CD14-positive monocyte (primary cell): ENCODE measurements at regions not wholly inside any gene's neighbourhood (a gene's known extent, or its start where the extent isn't known, plus 50 kb on each side); places are given as distances from the start of the nearest gene placed in this dataset.

ENCODE experiments used
- DNase-seq, 3 donors: peaks; one replicate each; pipeline ENCODE4 v3.0.0-alpha.2; 2011 to 2022
- H2AFZ ChIP-seq: 2 replicates; pipeline ENCODE4 v1.6.0; 2012; ENCODE audit warnings: mild to moderate bottlenecking, low read depth, low read length, inconsistent platforms; ENCODE audit not compliant: insufficient read depth, poor library complexity, severe bottlenecking
- H3K27ac ChIP-seq, 2 donors: 1 replicate in 1 of 2; 2 replicates in 1 of 2; pipeline ENCODE4 v1.5.1; 2012 to 2013; ENCODE audit warnings: low read length in 2 of 2, control low read depth in 1 of 2, inconsistent platforms in 1 of 2, low read depth in 1 of 2, mild to moderate bottlenecking in 1 of 2
- H3K27me3 ChIP-seq, 2 donors: one replicate each; pipeline versions ENCODE4 v1.6.0 to v1.6.1; 2011 to 2013; ENCODE audit warnings: low read length in 2 of 2; ENCODE audit not compliant: control insufficient read depth in 2 of 2, insufficient read depth in 2 of 2
- H3K36me3 ChIP-seq, 2 donors: replicated peaks in 1 of 2; 1 replicate in 1 of 2; 2 replicates in 1 of 2; pipeline versions ENCODE4 v1.5.1 to v1.6.1; 2012 to 2013; ENCODE audit warnings: low read length in 2 of 2, control low read depth in 1 of 2, inconsistent platforms in 1 of 2, mild to moderate bottlenecking in 1 of 2; ENCODE audit not compliant: insufficient read depth in 2 of 2, control insufficient read depth in 1 of 2
- H3K4me1 ChIP-seq, 2 donors: 1 replicate in 1 of 2; 2 replicates in 1 of 2; pipeline versions ENCODE4 v1.5.1 to v1.6.1; 2012 to 2013; ENCODE audit warnings: low read length in 2 of 2, control low read depth in 1 of 2, inconsistent platforms in 1 of 2, mild to moderate bottlenecking in 1 of 2, moderate library complexity in 1 of 2; ENCODE audit not compliant: insufficient read depth in 2 of 2, control insufficient read depth in 1 of 2
- H3K4me2 ChIP-seq: replicated peaks from 2 replicates; pipeline ENCODE3; 2012; ENCODE audit warnings: low read length, moderate library complexity, mild to moderate bottlenecking; ENCODE audit not compliant: poor library complexity, severe bottlenecking; ENCODE audit errors: extremely low read depth
- H3K4me3 ChIP-seq, 3 experiments: fragments of 200-600 bp in 1 of 3; sonication (generic) in 1 of 3; replicated peaks in 1 of 3; 1 replicate in 2 of 3; 2 replicates in 1 of 3; pipeline ENCODE4 v1.5.1; 2011 to 2013; ENCODE audit warnings: low read length in 3 of 3, mild to moderate bottlenecking in 3 of 3, control low read depth in 2 of 3, low read depth in 2 of 3, inconsistent platforms in 1 of 3, moderate library complexity in 1 of 3
- H3K79me2 ChIP-seq: 2 replicates; pipeline ENCODE4 v1.6.0; 2012; ENCODE audit warnings: mild to moderate bottlenecking, control low read depth, inconsistent platforms, low read length, moderate library complexity; ENCODE audit not compliant: insufficient read depth
- H3K9ac ChIP-seq: 2 replicates; pipeline ENCODE4 v1.6.0; 2017; ENCODE audit warnings: low read length, mild to moderate bottlenecking; ENCODE audit not compliant: insufficient read depth, poor library complexity, severe bottlenecking
- H3K9me3 ChIP-seq, 2 donors: replicated peaks in 1 of 2; 1 replicate in 1 of 2; 2 replicates in 1 of 2; pipeline versions ENCODE4 v1.5.1 to v1.6.1; 2012 to 2013; ENCODE audit warnings: low read length in 2 of 2, control low read depth in 1 of 2; ENCODE audit not compliant: control insufficient read depth in 1 of 2, insufficient read depth in 1 of 2
- H4K20me1 ChIP-seq: 2 replicates; pipeline ENCODE4 v1.6.0; 2012; ENCODE audit warnings: mild to moderate bottlenecking, low read length, control low read depth, moderate library complexity; ENCODE audit not compliant: insufficient read depth
- H3K27ac Mint-ChIP-seq, 7 donors: one replicate each; pipeline ENCODE4 v1.8.0; 2020; ENCODE audit warnings: mild to moderate bottlenecking in 7 of 7, mixed read lengths in 7 of 7, moderate library complexity in 6 of 7, inconsistent platforms in 2 of 7
- H3K27me3 Mint-ChIP-seq, 3 donors: one replicate each; pipeline ENCODE4 v1.8.0; 2021 to 2022; ENCODE audit warnings: low read depth in 3 of 3, mild to moderate bottlenecking in 3 of 3, mixed read lengths in 3 of 3, moderate library complexity in 3 of 3, inconsistent platforms in 1 of 3
- H3K36me3 Mint-ChIP-seq, 2 donors: one replicate each; pipeline ENCODE4 v1.8.0; 2020; ENCODE audit warnings: mixed read lengths in 2 of 2, inconsistent platforms in 1 of 2, mild to moderate bottlenecking in 1 of 2
- H3K4me1 Mint-ChIP-seq: one replicate; pipeline ENCODE4 v1.8.0; 2020; ENCODE audit warnings: mild to moderate bottlenecking, mixed read lengths
- H3K4me3 Mint-ChIP-seq, 2 donors: one replicate each; pipeline ENCODE4 v1.8.0; 2020; ENCODE audit warnings: mild to moderate bottlenecking in 2 of 2, mixed read lengths in 2 of 2, moderate library complexity in 1 of 2
- H3K9me3 Mint-ChIP-seq, 7 donors: one replicate each; pipeline ENCODE4 v1.8.0; 2020 to 2022; ENCODE audit warnings: mixed read lengths in 7 of 7, mild to moderate bottlenecking in 6 of 7, moderate library complexity in 6 of 7, inconsistent platforms in 2 of 7
- CTCF ChIP-seq: fragments of 200-600 bp; IDR thresholded peaks from one replicate; pipeline ENCODE4 v1.8.0; 2022; ENCODE audit warnings: antibody characterized with exemption, mild to moderate bottlenecking
- WGBS: methylation state at CpG from one replicate; pipeline ENCODE4 v1.1.5; 2013; ENCODE audit warnings: missing lambda C conversion rate; ENCODE audit not compliant: insufficient coverage; 5-methylcytosine and 5-hydroxymethylcytosine counted together
- intact Hi-C, 2 donors: fragments of 100-400 bp; cut with micrococcal nuclease; formaldehyde crosslinking; loops; one replicate each; pipeline versions ENCODE4 v1.15.0 to v1.15.1; 2023

DNA sequence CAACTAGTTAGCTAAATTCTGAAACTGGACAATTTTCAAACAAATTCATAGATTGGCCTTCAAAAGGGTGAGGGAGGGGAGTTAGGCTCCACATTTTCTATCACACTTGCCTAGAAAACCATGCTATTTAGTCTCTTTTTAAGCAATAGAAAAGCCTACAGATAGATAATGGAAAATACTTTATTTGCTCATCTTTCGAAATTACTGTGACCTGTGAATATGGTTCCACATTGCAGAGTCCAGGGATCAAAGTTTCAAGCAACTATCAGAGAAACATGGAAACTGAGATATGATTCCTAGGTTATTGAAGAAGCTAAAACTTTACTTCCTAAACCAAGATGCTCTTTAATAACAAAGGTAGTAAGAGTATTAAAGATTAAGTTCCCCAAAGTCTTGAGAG, 176.6 kb upstream of the NECTIN3 start:
- no peaks in the 10 kb centered on the region for H3K4me1 Mint-ChIP-seq
- Histone ChIP-seq H3K9ac (no peak overlapping the region), H3K36me3 (no peaks in the 10 kb centered on the region), H3K27ac (no peak overlapping the region), H3K9me3 (peaks cover 6 to 9% of the 10 kb centered on the region in 2 donors), H3K79me2 (no peaks in the 10 kb centered on the region), H4K20me1 (no peaks in the 10 kb centered on the region), H3K27me3 (no peaks in the 10 kb centered on the region), H3K4me3 (no peak overlapping the region), H3K4me2 (no peak overlapping the region), H2AFZ (no peak overlapping the region), H3K4me1 (no peaks in the 10 kb centered on the region)
- no peak for TF ChIP-seq CTCF
- no peak for DNase-seq
- intact Hi-C loops, result no loop called here
- WGBS, result no CpG with 5 or more reads among the region's 1 CpG
- peaks cover 0 to 16% (median 9%) of the 10 kb centered on the region in 7 donors for H3K9me3 Mint-ChIP-seq
- H3K4me3 Mint-ChIP-seq, result no peak overlapping the region
- H3K27ac Mint-ChIP-seq, result no peak overlapping the region
- peaks cover 0 to 2% (median 0%) of the 10 kb centered on the region in 3 donors for H3K27me3 Mint-ChIP-seq
- H3K36me3 Mint-ChIP-seq, result no peaks in the 10 kb centered on the region

- Histone ChIP-seq H3K27ac (no peak overlapping the region), H2AFZ (no peak overlapping the region), H3K9me3 (peaks cover 6 to 9% of the 10 kb centered on the region in 2 donors), H3K27me3 (no peaks in the 10 kb centered on the region), H3K4me1 (no peaks in the 10 kb centered on the region), H3K36me3 (no peaks in the 10 kb centered on the region), H4K20me1 (no peaks in the 10 kb centered on the region), H3K4me2 (no peak overlapping the region), H3K79me2 (no peaks in the 10 kb centered on the region), H3K4me3 (no peak overlapping the region), H3K9ac (no peak overlapping the region)
- H3K9me3 Mint-ChIP-seq, result peaks cover 0 to 16% (median 7%) of the 10 kb centered on the region in 7 donors
- intact Hi-C loops, result no loop called here
- H3K27ac Mint-ChIP-seq, result peak overlapping the region in 1 of 7 donors; percentile 12
- H3K4me1 Mint-ChIP-seq, result no peaks in the 10 kb centered on the region
- TF ChIP-seq CTCF, result no peak
- no peak overlapping the region for H3K4me3 Mint-ChIP-seq
- WGBS, result 92% methylated on average over 2 of the region's 2 CpGs
- peaks cover 0 to 2% (median 0%) of the 10 kb centered on the region in 3 donors for H3K27me3 Mint-ChIP-seq
- DNase-seq, result no peak
- no peaks in the 10 kb centered on the region for H3K36me3 Mint-ChIP-seq
Observed at GRCh38 chr3:110897046-110897445, 174.6 kb upstream of the NECTIN3 start.
